ENCODE measurements at regions not wholly inside any gene's neighbourhood (a gene's known extent, or its start where the extent isn't known, plus 50 kb on each side); places are given as distances from the start of the nearest gene placed in this dataset.
"Not testable (repeated sequence)": the region's sequence is repeated elsewhere in the genome, so short reads cannot be mapped to it uniquely, and the experiment has no call there.

GRCh38 chr1:143845193-143845592, 126.6 kb downstream of the FAM72C start:
- H3K27me3 Mint-ChIP-seq (ENCODE audit: insufficient read depth, low read depth, poor library complexity); H3K79me2 ChIP-seq (replicated peaks; ENCODE audit: insufficient read depth); H3K4me1 ChIP-seq (ENCODE audit: insufficient read depth); H2AFZ ChIP-seq; H3K36me3 Mint-ChIP-seq (ENCODE audit: low read depth); H3F3A ChIP-seq (replicated peaks; ENCODE audit: low read depth); H3K27ac ChIP-seq (ENCODE audit: low read depth); H3K4me3 Mint-ChIP-seq; H3K27ac Mint-ChIP-seq; H3K27me3 ChIP-seq (ENCODE audit: insufficient read depth); H3K4me2 ChIP-seq; H4K20me1 ChIP-seq (replicated peaks; ENCODE audit: insufficient read depth); H3K9me2 ChIP-seq (ENCODE audit: insufficient read depth); H3K4me1 Mint-ChIP-seq; ATAC-seq; H3K36me3 ChIP-seq (ENCODE audit: insufficient read depth); H3K4me3 ChIP-seq; DNase-seq (ENCODE audit: low spot score); H3K9me3 Mint-ChIP-seq: not testable (repeated sequence)

GRCh38 chr1:143842058-143842457, 129.7 kb downstream of the FAM72C start:
- H3K4me1 ChIP-seq (ENCODE audit: insufficient read depth); H3K4me3 ChIP-seq; H2AFZ ChIP-seq; H3K27me3 ChIP-seq (ENCODE audit: insufficient read depth); H3K27ac Mint-ChIP-seq; ATAC-seq; H3K79me2 ChIP-seq (replicated peaks; ENCODE audit: insufficient read depth); H3K9me2 ChIP-seq (ENCODE audit: insufficient read depth); H4K20me1 ChIP-seq (replicated peaks; ENCODE audit: insufficient read depth); H3K27me3 Mint-ChIP-seq (ENCODE audit: insufficient read depth, low read depth, poor library complexity); DNase-seq (ENCODE audit: low spot score); H3K27ac ChIP-seq (ENCODE audit: low read depth); H3F3A ChIP-seq (replicated peaks; ENCODE audit: low read depth); H3K4me2 ChIP-seq; H3K9me3 Mint-ChIP-seq; H3K36me3 Mint-ChIP-seq (ENCODE audit: low read depth); H3K4me1 Mint-ChIP-seq; H3K36me3 ChIP-seq (ENCODE audit: insufficient read depth); H3K4me3 Mint-ChIP-seq: not testable (repeated sequence)

GRCh38 chr1:143839182-143839581, 132.6 kb downstream of the FAM72C start:
- not testable (repeated sequence) for H3K27ac ChIP-seq (ENCODE audit: low read depth)

GRCh38 chr1:143838598-143838929, 133.2 kb downstream of the FAM72C start:
- H3K27me3 Mint-ChIP-seq (ENCODE audit: insufficient read depth, low read depth, poor library complexity); H4K20me1 ChIP-seq (replicated peaks; ENCODE audit: insufficient read depth); H3K27me3 ChIP-seq (ENCODE audit: insufficient read depth); H3K4me1 Mint-ChIP-seq; H3K36me3 Mint-ChIP-seq (ENCODE audit: low read depth); H2AFZ ChIP-seq; H3K4me1 ChIP-seq (ENCODE audit: insufficient read depth); H3K36me3 ChIP-seq (ENCODE audit: insufficient read depth); H3K9me3 Mint-ChIP-seq; H3K79me2 ChIP-seq (replicated peaks; ENCODE audit: insufficient read depth); H3K27ac Mint-ChIP-seq; H3K9me2 ChIP-seq (ENCODE audit: insufficient read depth); H3F3A ChIP-seq (replicated peaks; ENCODE audit: low read depth); DNase-seq (ENCODE audit: low spot score); H3K27ac ChIP-seq (ENCODE audit: low read depth): not testable (repeated sequence)
- ATAC-seq, result peak; percentile 80
- peak overlapping the region; percentile 65; the same call in 2 of the 3 replicates for H3K4me3 Mint-ChIP-seq
- peak overlapping the region; percentile 44; the same call in 1 of the 2 replicates for H3K4me3 ChIP-seq
- H3K4me2 ChIP-seq, result peak overlapping the region; percentile 72; the same call in 1 of the 2 replicates

More at GRCh38 chr1:143839182-143839581, 132.6 kb downstream of the FAM72C start:
- peak overlapping the region; percentile 44; the same call in 1 of the 2 replicates for H3K4me3 ChIP-seq
- H3K79me2 ChIP-seq (replicated peaks; ENCODE audit: insufficient read depth); DNase-seq (ENCODE audit: low spot score); H3K36me3 Mint-ChIP-seq (ENCODE audit: low read depth); H3K9me3 Mint-ChIP-seq; H2AFZ ChIP-seq; H3F3A ChIP-seq (replicated peaks; ENCODE audit: low read depth); H3K9me2 ChIP-seq (ENCODE audit: insufficient read depth); H3K27me3 ChIP-seq (ENCODE audit: insufficient read depth); H3K4me1 ChIP-seq (ENCODE audit: insufficient read depth); H4K20me1 ChIP-seq (replicated peaks; ENCODE audit: insufficient read depth); H3K4me1 Mint-ChIP-seq; H3K36me3 ChIP-seq (ENCODE audit: insufficient read depth); H3K27me3 Mint-ChIP-seq (ENCODE audit: insufficient read depth, low read depth, poor library complexity); H3K27ac Mint-ChIP-seq: not testable (repeated sequence)
- ATAC-seq, result peak; percentile 90
- peak overlapping the region; percentile 65 for H3K4me3 Mint-ChIP-seq
- peak overlapping the region; percentile 72 for H3K4me2 ChIP-seq

- not testable (repeated sequence) for H3F3A ChIP-seq (replicated peaks; ENCODE audit: low read depth); H3K4me1 ChIP-seq (ENCODE audit: insufficient read depth); H3K27ac Mint-ChIP-seq; H3K4me1 Mint-ChIP-seq; H3K9me3 Mint-ChIP-seq; H3K36me3 Mint-ChIP-seq (ENCODE audit: low read depth); H3K79me2 ChIP-seq (replicated peaks; ENCODE audit: insufficient read depth); H3K36me3 ChIP-seq (ENCODE audit: insufficient read depth); H2AFZ ChIP-seq; H3K27me3 ChIP-seq (ENCODE audit: insufficient read depth); H3K9me2 ChIP-seq (ENCODE audit: insufficient read depth); H4K20me1 ChIP-seq (replicated peaks; ENCODE audit: insufficient read depth); H3K27ac ChIP-seq (ENCODE audit: low read depth); H3K27me3 Mint-ChIP-seq (ENCODE audit: insufficient read depth, low read depth, poor library complexity)
- Histone ChIP-seq H3K4me3 (peak overlapping the region; percentile 41; the same call in 1 of the 2 replicates), H3K4me2 (peak overlapping the region; percentile 56)
- peak; percentile 25 for DNase-seq (ENCODE audit: low spot score)
- H3K4me3 Mint-ChIP-seq, result peak overlapping the region; percentile 65
- peak; percentile 84 for ATAC-seq
Observed at GRCh38 chr1:143837924-143838597, 133.7 kb downstream of the FAM72C start.

- not testable (repeated sequence) for H3F3A ChIP-seq (replicated peaks; ENCODE audit: low read depth); H3K27ac ChIP-seq (ENCODE audit: low read depth); H3K79me2 ChIP-seq (replicated peaks; ENCODE audit: insufficient read depth); H3K4me3 ChIP-seq; H3K9me2 ChIP-seq (ENCODE audit: insufficient read depth); DNase-seq (ENCODE audit: low spot score); H3K27me3 Mint-ChIP-seq (ENCODE audit: insufficient read depth, low read depth, poor library complexity); H3K27ac Mint-ChIP-seq; H3K36me3 Mint-ChIP-seq (ENCODE audit: low read depth); H3K36me3 ChIP-seq (ENCODE audit: insufficient read depth); H3K4me1 Mint-ChIP-seq; H3K4me2 ChIP-seq; H3K27me3 ChIP-seq (ENCODE audit: insufficient read depth); H3K4me3 Mint-ChIP-seq; H3K4me1 ChIP-seq (ENCODE audit: insufficient read depth); ATAC-seq; H4K20me1 ChIP-seq (replicated peaks; ENCODE audit: insufficient read depth); H3K9me3 Mint-ChIP-seq; H2AFZ ChIP-seq
Observed at GRCh38 chr1:143833376-143833775, 138.4 kb downstream of the FAM72C start.

- ATAC-seq, result peak; percentile 92
- not testable (repeated sequence) for H3K4me3 ChIP-seq; H4K20me1 ChIP-seq (replicated peaks; ENCODE audit: insufficient read depth)
Observed at GRCh38 chr1:143832379-143832716, 139.4 kb downstream of the FAM72C start.

More at GRCh38 chr1:143832379-143832716, 139.4 kb downstream of the FAM72C start:
- H3K36me3 ChIP-seq (ENCODE audit: insufficient read depth); H3K4me2 ChIP-seq; H3K9me2 ChIP-seq (ENCODE audit: insufficient read depth); H3K36me3 Mint-ChIP-seq (ENCODE audit: low read depth); H3F3A ChIP-seq (replicated peaks; ENCODE audit: low read depth); DNase-seq (ENCODE audit: low spot score); H3K4me1 Mint-ChIP-seq; H3K27me3 Mint-ChIP-seq (ENCODE audit: insufficient read depth, low read depth, poor library complexity); H2AFZ ChIP-seq; H3K27me3 ChIP-seq (ENCODE audit: insufficient read depth); H3K27ac ChIP-seq (ENCODE audit: low read depth); H3K4me1 ChIP-seq (ENCODE audit: insufficient read depth); H3K79me2 ChIP-seq (replicated peaks; ENCODE audit: insufficient read depth); H3K4me3 Mint-ChIP-seq; H3K9me3 Mint-ChIP-seq; H3K27ac Mint-ChIP-seq: not testable (repeated sequence)

All from GM23338 (cell line).